Keratinocyte (primary cell): ENCODE measurements at regions not wholly inside any gene's neighbourhood (a gene's known extent, or its start where the extent isn't known, plus 50 kb on each side); places are given as distances from the start of the nearest gene placed in this dataset.

Experiments
- DNase-seq: peaks from one replicate; pipeline ENCODE4 v3.0.0-alpha.2; 2011; ENCODE audit warnings: low read depth, missing footprints, low spot score
- FAIRE-seq: peaks from 2 replicates; lab custom pipeline; 2011; peaks lifted over from hg19 to GRCh38; lab: Jason Lieb, UNC
- H2AFZ ChIP-seq: 2 replicates; pipeline ENCODE4 v1.6.0; 2012; ENCODE audit warnings: low read length, control low read depth, inconsistent platforms; ENCODE audit not compliant: control insufficient read depth
- H3K27ac ChIP-seq: 2 replicates; pipeline ENCODE4 v1.5.1; 2011; ENCODE audit warnings: low read length; ENCODE audit not compliant: control insufficient read depth, insufficient read depth
- H3K27me3 ChIP-seq: 3 replicates; pipeline ENCODE4 v1.6.0; 2011; ENCODE audit warnings: low read length; ENCODE audit not compliant: control insufficient read depth, insufficient read depth; ENCODE audit errors: extremely low read depth
- H3K36me3 ChIP-seq, 2 experiments: 2 replicates in 1 of 2; 3 replicates in 1 of 2; pipeline ENCODE4 v1.5.1; 2011; ENCODE audit warnings: low read length in 2 of 2, mild to moderate bottlenecking in 1 of 2; ENCODE audit not compliant: control insufficient read depth in 2 of 2, insufficient read depth in 2 of 2; ENCODE audit errors: extremely low read depth in 1 of 2
- H3K4me1 ChIP-seq: 3 replicates; pipeline ENCODE4 v1.5.1; 2011; ENCODE audit warnings: low read length; ENCODE audit not compliant: control insufficient read depth, insufficient read depth; ENCODE audit errors: extremely low read depth
- H3K4me2 ChIP-seq: 3 replicates; pipeline ENCODE4 v1.6.0; 2011; ENCODE audit warnings: low read depth, low read length; ENCODE audit not compliant: control insufficient read depth, insufficient read depth; ENCODE audit errors: extremely low read depth
- H3K4me3 ChIP-seq, 3 experiments: fragments of 200-600 bp in 1 of 3; sonication (generic) in 1 of 3; 2 replicates in 2 of 3; 3 replicates in 1 of 3; pipeline ENCODE4 v1.5.1; 2011 to 2016; ENCODE audit warnings: low read length in 3 of 3, mild to moderate bottlenecking in 3 of 3, control low read depth in 2 of 3, inconsistent platforms in 1 of 3, low read depth in 1 of 3, mixed read lengths in 1 of 3, mixed run types in 1 of 3, moderate library complexity in 1 of 3; ENCODE audit not compliant: control insufficient read depth in 2 of 3, insufficient read depth in 2 of 3; ENCODE audit errors: extremely low read depth in 1 of 3
- H3K79me2 ChIP-seq: 2 replicates; pipeline ENCODE4 v1.6.0; 2012; ENCODE audit warnings: low read length; ENCODE audit not compliant: control insufficient read depth, insufficient read depth
- H3K9ac ChIP-seq: 3 replicates; pipeline ENCODE4 v1.6.0; 2011; ENCODE audit warnings: low read length; ENCODE audit not compliant: control insufficient read depth, insufficient read depth; ENCODE audit errors: extremely low read depth
- H3K9me1 ChIP-seq: 3 replicates; pipeline ENCODE4 v1.6.0; 2011; ENCODE audit warnings: low read length; ENCODE audit not compliant: control insufficient read depth, insufficient read depth; ENCODE audit errors: extremely low read depth
- H3K9me3 ChIP-seq: 2 replicates; pipeline ENCODE4 v1.5.1; 2012; ENCODE audit warnings: low read depth, low read length; ENCODE audit not compliant: control insufficient read depth
- H4K20me1 ChIP-seq: 3 replicates; pipeline ENCODE4 v1.6.0; 2011; ENCODE audit warnings: low read length; ENCODE audit not compliant: control insufficient read depth, insufficient read depth; ENCODE audit errors: extremely low read depth
- CTCF ChIP-seq, 3 experiments: IDR thresholded peaks in 1 of 3; conservative IDR thresholded peaks in 1 of 3; optimal IDR thresholded peaks in 1 of 3; 2 replicates in 2 of 3; 3 replicates in 1 of 3; pipeline versions ENCODE3 to v1.5.1; 2011; ENCODE audit warnings: low read length in 3 of 3, mild to moderate bottlenecking in 3 of 3, moderate library complexity in 2 of 3, control low read depth in 1 of 3, inconsistent platforms in 1 of 3; ENCODE audit not compliant: insufficient read depth in 2 of 3; ENCODE audit errors: extremely low read depth in 1 of 3
- EZH2 ChIP-seq: IDR thresholded peaks from one replicate; pipeline ENCODE4 v1.6.1; 2012; ENCODE audit warnings: inconsistent platforms, mild to moderate bottlenecking, low read length, moderate library complexity
- dilution Hi-C: fragments of 300-500 bp; cut with MboI; formaldehyde crosslinking; loops from one replicate; pipeline ENCODE4 v1.7.0; 2020; ENCODE audit warnings: low sequenced_read_pairs; ENCODE audit not compliant: extremely low pct_ligation_motif_present

GRCh38 chr3:117836296-117836695 is 1126.7 kb downstream of the TUSC7 start:
- Histone ChIP-seq H4K20me1 (no peaks in the 10 kb centered on the region), H3K79me2 (no peaks in the 10 kb centered on the region), H3K4me3 (no peak overlapping the region), H3K9ac (no peak overlapping the region), H3K27me3 (no peaks in the 10 kb centered on the region), H3K27ac (no peak overlapping the region), H3K4me2 (no peak overlapping the region), H3K9me3 (no peaks in the 10 kb centered on the region), H3K36me3 (no peaks in the 10 kb centered on the region), H3K4me1 (no peaks in the 10 kb centered on the region), H2AFZ (no peak overlapping the region), H3K9me1 (no peaks in the 10 kb centered on the region)
- no peak for FAIRE-seq
- dilution Hi-C loops = no loop called here
- TF ChIP-seq CTCF (optimal IDR thresholded peaks at IDR 0.05 in 1 of 3, IDR thresholded peaks at IDR 0.05 in 1 of 3, conservative IDR thresholded peaks at IDR 0.05 in 1 of 3; ENCODE audit: extremely low read depth in 1 of 3, insufficient read depth in 2 of 3, low read length in 3 of 3) (no peak), EZH2 (no peak)
- no peak for DNase-seq

- Histone ChIP-seq H3K9me3 (no peaks in the 10 kb centered on the region), H4K20me1 (no peaks in the 10 kb centered on the region), H3K9me1 (no peaks in the 10 kb centered on the region), H3K79me2 (no peaks in the 10 kb centered on the region), H3K4me1 (no peaks in the 10 kb centered on the region), H3K4me3 (no peak overlapping the region), H3K36me3 (no peaks in the 10 kb centered on the region), H3K9ac (no peak overlapping the region), H3K4me2 (no peak overlapping the region), H2AFZ (no peak overlapping the region), H3K27me3 (no peaks in the 10 kb centered on the region), H3K27ac (no peak overlapping the region)
- FAIRE-seq = no peak
- dilution Hi-C loops = no loop called here
- no peak for TF ChIP-seq CTCF (optimal IDR thresholded peaks at IDR 0.05 in 1 of 3, IDR thresholded peaks at IDR 0.05 in 1 of 3, conservative IDR thresholded peaks at IDR 0.05 in 1 of 3; ENCODE audit: extremely low read depth in 1 of 3, insufficient read depth in 2 of 3, low read length in 3 of 3)
- TF ChIP-seq EZH2 = no peak
- no peak for DNase-seq
These were observed 1127.8 kb downstream of the TUSC7 start for GRCh38 chr3:117837391-117837790.
